GM12878 (cell line): ENCODE measurements at regions not wholly inside any gene's neighbourhood (a gene's known extent, or its start where the extent isn't known, plus 50 kb on each side); places are given as distances from the start of the nearest gene placed in this dataset.

Experiments
- FOS ChIP-seq: IDR thresholded peaks from 3 replicates; pipeline ENCODE4 v1.6.1; 2011; ENCODE audit warnings: borderline replicate concordance; ENCODE audit not compliant: insufficient read length; ENCODE audit errors: extremely low read depth
- TF ChIP-seq, protein P1 (sequence below), 3 experiments: IDR thresholded peaks in 2 of 3; conservative IDR thresholded peaks in 1 of 3; 2 replicates each; pipeline ENCODE4 v1.5.1; 2011; ENCODE audit warnings: low read depth in 3 of 3, low read length in 3 of 3, mild to moderate bottlenecking in 3 of 3, control low read depth in 2 of 3, moderate library complexity in 2 of 3, inconsistent platforms in 1 of 3, mixed read lengths in 1 of 3; ENCODE audit not compliant: control insufficient read depth in 2 of 3, insufficient read depth in 1 of 3; ENCODE audit errors: extremely low read depth in 1 of 3

DNA sequence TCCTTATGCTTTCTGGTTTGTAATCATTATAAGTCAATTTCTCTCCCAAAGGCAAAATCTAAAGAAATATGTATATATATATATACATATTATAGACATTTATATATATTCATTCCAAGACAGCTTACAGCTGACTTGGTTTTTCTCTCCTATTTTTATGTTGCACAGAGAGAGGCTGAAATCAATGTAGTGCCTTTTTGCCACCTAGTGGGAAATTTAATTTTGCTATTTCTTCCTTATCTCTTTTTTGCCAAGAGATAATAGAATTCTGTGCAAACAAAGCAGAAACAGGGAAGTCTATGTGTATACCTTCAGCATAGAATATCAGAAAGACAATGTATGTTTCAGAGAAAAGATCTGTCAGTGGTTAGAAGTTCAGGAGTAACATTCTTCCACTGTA is 186.0 kb upstream of the ANO5 start:
- TF ChIP-seq, protein P1, sequence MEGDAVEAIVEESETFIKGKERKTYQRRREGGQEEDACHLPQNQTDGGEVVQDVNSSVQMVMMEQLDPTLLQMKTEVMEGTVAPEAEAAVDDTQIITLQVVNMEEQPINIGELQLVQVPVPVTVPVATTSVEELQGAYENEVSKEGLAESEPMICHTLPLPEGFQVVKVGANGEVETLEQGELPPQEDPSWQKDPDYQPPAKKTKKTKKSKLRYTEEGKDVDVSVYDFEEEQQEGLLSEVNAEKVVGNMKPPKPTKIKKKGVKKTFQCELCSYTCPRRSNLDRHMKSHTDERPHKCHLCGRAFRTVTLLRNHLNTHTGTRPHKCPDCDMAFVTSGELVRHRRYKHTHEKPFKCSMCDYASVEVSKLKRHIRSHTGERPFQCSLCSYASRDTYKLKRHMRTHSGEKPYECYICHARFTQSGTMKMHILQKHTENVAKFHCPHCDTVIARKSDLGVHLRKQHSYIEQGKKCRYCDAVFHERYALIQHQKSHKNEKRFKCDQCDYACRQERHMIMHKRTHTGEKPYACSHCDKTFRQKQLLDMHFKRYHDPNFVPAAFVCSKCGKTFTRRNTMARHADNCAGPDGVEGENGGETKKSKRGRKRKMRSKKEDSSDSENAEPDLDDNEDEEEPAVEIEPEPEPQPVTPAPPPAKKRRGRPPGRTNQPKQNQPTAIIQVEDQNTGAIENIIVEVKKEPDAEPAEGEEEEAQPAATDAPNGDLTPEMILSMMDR (IDR thresholded peaks at IDR 0.05 in 2 of 3, conservative IDR thresholded peaks at IDR 0.05 in 1 of 3; ENCODE audit: control insufficient read depth in 2 of 3, extremely low read depth in 1 of 3, insufficient read depth in 1 of 3, low read depth in 3 of 3, low read length in 3 of 3), result no peak
- TF ChIP-seq FOS, result no peak
